ENCODE measurements at regions not wholly inside any gene's neighbourhood (a gene's known extent, or its start where the extent isn't known, plus 50 kb on each side); places are given as distances from the start of the nearest gene placed in this dataset.

DNA sequence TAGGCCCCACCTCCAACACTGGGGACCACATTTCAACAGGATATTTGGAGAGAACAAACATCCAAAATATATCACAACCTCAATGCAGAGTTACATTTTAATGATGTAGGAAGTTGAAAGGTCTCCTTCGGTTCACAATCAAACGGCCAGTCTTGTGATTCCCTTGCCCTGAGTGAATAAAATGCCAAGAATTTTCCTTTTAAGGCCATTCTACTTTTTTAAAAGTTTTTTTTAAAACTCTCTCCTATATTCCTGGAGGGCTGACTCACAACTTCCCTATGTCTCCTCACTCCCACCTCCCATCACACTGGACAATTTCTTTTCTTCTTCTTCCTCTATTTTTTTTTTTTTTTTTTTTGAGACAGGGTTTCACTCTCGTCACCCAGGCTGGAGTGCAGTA, 693.6 kb upstream of the AUTS2 start:
- 73 to 74% methylated on average over 2 to 3 of the region's 3 CpGs for WGBS, 2 donors
- no peak for TF ChIP-seq POLR2A (IDR thresholded peaks at IDR 0.05)
- TF ChIP-seq, protein P1, sequence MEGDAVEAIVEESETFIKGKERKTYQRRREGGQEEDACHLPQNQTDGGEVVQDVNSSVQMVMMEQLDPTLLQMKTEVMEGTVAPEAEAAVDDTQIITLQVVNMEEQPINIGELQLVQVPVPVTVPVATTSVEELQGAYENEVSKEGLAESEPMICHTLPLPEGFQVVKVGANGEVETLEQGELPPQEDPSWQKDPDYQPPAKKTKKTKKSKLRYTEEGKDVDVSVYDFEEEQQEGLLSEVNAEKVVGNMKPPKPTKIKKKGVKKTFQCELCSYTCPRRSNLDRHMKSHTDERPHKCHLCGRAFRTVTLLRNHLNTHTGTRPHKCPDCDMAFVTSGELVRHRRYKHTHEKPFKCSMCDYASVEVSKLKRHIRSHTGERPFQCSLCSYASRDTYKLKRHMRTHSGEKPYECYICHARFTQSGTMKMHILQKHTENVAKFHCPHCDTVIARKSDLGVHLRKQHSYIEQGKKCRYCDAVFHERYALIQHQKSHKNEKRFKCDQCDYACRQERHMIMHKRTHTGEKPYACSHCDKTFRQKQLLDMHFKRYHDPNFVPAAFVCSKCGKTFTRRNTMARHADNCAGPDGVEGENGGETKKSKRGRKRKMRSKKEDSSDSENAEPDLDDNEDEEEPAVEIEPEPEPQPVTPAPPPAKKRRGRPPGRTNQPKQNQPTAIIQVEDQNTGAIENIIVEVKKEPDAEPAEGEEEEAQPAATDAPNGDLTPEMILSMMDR (IDR thresholded peaks at IDR 0.05), result no peak
- H3K4me3 ChIP-seq, result no peak overlapping the region

DNA sequence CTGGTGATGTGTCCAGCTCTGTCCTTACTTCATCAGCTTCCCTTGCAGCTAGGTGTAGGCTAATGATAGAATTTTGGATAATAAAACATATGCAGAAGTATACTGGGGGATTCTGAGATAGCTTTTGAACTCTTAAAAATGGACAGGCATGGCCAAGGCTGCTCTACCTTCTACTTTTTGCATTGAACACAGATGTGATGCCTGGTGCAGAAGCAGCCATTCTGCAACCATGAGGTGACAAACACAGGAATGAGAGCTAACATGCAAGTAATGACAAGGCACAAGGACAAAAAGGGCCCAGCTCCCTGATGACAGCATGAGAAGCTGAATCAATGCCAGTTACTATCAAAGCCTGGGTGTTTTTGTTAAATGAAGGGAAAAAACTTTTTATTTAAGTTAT, 686.5 kb upstream of the AUTS2 start:
- peaks cover 0 to 9% (median 0%) of the 10 kb centered on the region in 3 donors for H3K9me3 ChIP-seq

More for the DNA sequence above, 693.6 kb upstream of the AUTS2 start:
- intact Hi-C loops (cut with DNase I), result no loop called here
- H3K36me3 ChIP-seq, result no peaks in the 10 kb centered on the region
- DNase-seq, result no peak
- no peaks in the 10 kb centered on the region for H3K4me1 ChIP-seq
- no peaks in the 10 kb centered on the region for H3K9me3 ChIP-seq
- no peak overlapping the region for H3K27ac ChIP-seq
- H3K27me3 ChIP-seq, result no peaks in the 10 kb centered on the region

DNA sequence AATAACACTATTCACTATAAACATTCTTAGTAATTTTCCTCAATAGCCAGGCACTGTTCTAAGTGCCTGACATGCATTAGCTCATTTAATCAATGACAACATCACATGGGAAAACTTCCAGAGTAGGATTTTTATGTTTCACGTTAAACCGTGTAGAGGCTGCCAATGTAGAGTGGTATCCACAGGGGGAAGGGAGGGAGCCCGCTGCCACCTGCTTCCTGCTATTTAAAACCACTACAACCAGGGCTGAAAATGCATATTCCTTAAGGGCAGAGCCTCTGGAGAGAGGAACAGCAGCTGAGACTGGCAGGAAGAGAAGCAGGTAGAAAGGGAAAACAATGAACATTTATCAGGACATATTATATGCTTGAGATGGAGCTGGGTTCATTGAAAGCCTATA, 684.3 kb upstream of the AUTS2 start:
- H3K27me3 ChIP-seq, result no peaks in the 10 kb centered on the region
- no peak overlapping the region for H3K4me3 ChIP-seq
- WGBS, 2 donors, result 32 to 41% methylated on average over 3 of the region's 3 CpGs
- no peaks in the 10 kb centered on the region for H3K4me1 ChIP-seq
- intact Hi-C loops (cut with DNase I), result no loop called here
- peaks cover 0 to 9% (median 0%) of the 10 kb centered on the region in 3 donors for H3K9me3 ChIP-seq
- no peak overlapping the region for H3K27ac ChIP-seq
- TF ChIP-seq, protein P1 (IDR thresholded peaks at IDR 0.05), result no peak
- no peak for TF ChIP-seq POLR2A (IDR thresholded peaks at IDR 0.05)
- no peak for DNase-seq
- no peaks in the 10 kb centered on the region for H3K36me3 ChIP-seq

More for the DNA sequence above, 686.5 kb upstream of the AUTS2 start:
- DNase-seq, result no peak
- no peak overlapping the region for H3K4me3 ChIP-seq
- H3K36me3 ChIP-seq, result no peaks in the 10 kb centered on the region
- intact Hi-C loops (cut with DNase I), result no loop called here
- TF ChIP-seq POLR2A (IDR thresholded peaks at IDR 0.05), result no peak
- TF ChIP-seq, protein P1 (IDR thresholded peaks at IDR 0.05), result no peak
- no peaks in the 10 kb centered on the region for H3K4me1 ChIP-seq
- H3K27ac ChIP-seq, result no peak overlapping the region
- no peaks in the 10 kb centered on the region for H3K27me3 ChIP-seq

DNA sequence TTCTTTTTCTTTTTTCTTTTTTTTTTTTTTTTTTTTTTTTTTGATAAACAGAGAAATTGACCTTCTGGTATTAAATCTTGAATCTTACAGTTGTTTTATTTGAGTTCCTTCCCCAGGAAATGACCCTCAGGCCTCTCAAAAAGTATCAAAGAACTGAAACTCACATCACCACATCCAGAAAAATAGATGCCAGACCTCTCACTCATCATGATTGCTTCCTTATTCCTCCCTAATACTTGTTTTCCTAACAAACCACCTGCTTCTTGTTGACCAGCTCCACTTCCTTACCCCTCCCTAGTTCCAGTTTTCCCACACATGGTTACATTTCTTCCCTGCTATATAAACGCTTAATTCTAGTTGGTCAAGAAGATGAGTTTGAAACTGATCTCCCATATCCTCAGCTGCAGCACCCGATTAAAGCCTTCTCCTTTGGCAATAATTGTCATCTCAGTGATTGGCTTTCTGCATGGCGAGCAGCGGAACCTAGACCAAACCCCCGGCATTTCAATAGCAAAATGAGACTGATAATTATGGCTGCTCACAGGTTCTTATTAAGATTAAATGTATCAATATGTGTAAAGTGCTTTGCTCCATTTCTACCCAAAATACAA, 681.1 kb upstream of the AUTS2 start:
- H3K9me3 ChIP-seq, result peaks cover 0 to 15% (median 8%) of the 10 kb centered on the region in 3 donors
- no peaks in the 10 kb centered on the region for H3K36me3 ChIP-seq
- intact Hi-C loops (cut with DNase I), result no loop called here
- DNase-seq, result no peak
- H3K4me1 ChIP-seq, result no peaks in the 10 kb centered on the region
- WGBS, 2 donors, result 88 to 90% methylated on average over 5 of the region's 5 CpGs
- H3K4me3 ChIP-seq, result no peak overlapping the region
- H3K27ac ChIP-seq, result no peak overlapping the region
- no peaks in the 10 kb centered on the region for H3K27me3 ChIP-seq
- TF ChIP-seq, protein P1 (IDR thresholded peaks at IDR 0.05), result no peak
- TF ChIP-seq POLR2A (IDR thresholded peaks at IDR 0.05), result no peak

DNA sequence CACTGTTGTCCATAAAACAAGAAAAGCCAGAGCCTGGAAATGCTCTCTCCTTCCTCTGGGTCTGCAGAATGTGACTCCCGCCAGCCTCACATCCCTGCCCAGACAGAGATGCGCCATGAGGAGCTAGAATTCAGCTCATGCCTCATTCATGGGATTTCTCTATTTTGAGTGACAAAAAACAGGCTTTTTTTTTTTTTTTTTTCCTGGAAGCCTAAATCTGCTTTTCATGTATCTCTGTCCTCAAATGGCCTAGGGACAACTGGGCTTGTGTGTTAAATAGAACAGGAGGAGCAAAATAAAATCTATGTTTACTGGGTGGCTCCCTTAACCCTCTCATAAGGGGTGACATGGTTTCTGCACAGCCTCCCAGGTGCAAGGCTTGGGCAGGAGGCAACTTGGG, 679.7 kb upstream of the AUTS2 start:
- H3K27me3 ChIP-seq, result no peaks in the 10 kb centered on the region
- peaks cover 0 to 20% (median 8%) of the 10 kb centered on the region in 3 donors for H3K9me3 ChIP-seq
- 68 to 86% methylated on average over 2 of the region's 2 CpGs for WGBS, 2 donors
- TF ChIP-seq, protein P1 (IDR thresholded peaks at IDR 0.05), result no peak
- no peak for TF ChIP-seq POLR2A (IDR thresholded peaks at IDR 0.05)
- no peaks in the 10 kb centered on the region for H3K36me3 ChIP-seq
- H3K4me3 ChIP-seq, result no peak overlapping the region
- H3K27ac ChIP-seq, result no peak overlapping the region
- DNase-seq, result no peak
- intact Hi-C loops (cut with DNase I), result no loop called here
- H3K4me1 ChIP-seq, result no peaks in the 10 kb centered on the region
